Left renal cortex interstitium (tissue), 4 donors: ENCODE measurements at regions not wholly inside any gene's neighbourhood (a gene's known extent, or its start where the extent isn't known, plus 50 kb on each side); places are given as distances from the start of the nearest gene placed in this dataset.

ENCODE experiments used
- DNase-seq, 4 donors: peaks; one replicate each; pipeline ENCODE4 v3.0.0-alpha.2; 2013; ENCODE audit warnings: low read depth in 4 of 4, low spot score in 2 of 4, missing footprints in 1 of 4

DNA sequence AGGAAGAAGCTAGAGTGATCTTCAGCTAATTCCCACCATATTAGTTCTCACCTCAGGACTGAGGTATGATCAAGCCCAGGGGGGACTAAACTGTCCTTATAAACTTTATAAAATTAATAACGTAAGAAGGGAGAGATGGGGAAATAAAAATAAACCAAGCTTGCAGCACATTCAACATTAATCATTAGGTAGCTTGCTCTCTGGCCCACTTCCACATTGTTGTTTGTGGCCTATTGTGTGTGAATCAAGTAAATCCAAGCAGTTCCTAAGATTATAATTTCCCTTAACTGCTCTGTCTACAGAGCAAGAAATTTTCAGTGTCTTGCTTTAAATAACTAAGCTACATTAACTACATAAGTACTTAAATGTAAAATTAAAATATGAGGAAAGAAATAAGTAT lies 131.3 kb upstream of the ABCA1 start:
- no peak for DNase-seq

DNA sequence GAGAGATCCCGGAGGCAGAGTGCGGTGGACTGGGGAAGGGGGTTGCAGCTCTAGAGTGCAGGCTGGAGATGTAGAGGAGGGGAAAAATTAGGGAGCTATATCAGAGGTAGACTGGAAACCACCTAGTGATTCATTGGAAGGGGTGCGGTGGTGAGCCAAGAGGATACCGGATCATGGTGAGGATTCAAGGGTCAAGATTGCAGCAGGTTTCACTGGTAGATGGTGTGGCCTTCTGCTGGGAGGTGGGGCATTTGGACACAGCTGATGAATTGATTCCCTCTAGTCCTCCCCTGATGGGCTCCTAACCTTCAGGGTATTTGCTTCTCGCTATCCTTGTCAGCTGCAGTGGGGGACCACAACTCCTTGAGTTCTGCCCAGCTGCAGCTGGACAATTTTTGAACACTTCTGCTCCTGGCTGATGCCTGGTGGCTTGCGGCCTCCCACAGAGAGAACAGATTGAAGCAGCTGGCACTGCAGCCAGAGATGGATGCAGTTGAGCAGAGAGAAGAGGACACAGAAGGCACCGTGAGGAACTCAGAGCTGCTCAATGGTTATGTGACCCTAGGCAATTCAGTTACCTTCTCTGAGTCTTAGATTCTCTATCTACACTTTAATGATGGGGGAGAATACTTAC lies 134.4 kb upstream of the ABCA1 start:
- no peak for DNase-seq

DNA sequence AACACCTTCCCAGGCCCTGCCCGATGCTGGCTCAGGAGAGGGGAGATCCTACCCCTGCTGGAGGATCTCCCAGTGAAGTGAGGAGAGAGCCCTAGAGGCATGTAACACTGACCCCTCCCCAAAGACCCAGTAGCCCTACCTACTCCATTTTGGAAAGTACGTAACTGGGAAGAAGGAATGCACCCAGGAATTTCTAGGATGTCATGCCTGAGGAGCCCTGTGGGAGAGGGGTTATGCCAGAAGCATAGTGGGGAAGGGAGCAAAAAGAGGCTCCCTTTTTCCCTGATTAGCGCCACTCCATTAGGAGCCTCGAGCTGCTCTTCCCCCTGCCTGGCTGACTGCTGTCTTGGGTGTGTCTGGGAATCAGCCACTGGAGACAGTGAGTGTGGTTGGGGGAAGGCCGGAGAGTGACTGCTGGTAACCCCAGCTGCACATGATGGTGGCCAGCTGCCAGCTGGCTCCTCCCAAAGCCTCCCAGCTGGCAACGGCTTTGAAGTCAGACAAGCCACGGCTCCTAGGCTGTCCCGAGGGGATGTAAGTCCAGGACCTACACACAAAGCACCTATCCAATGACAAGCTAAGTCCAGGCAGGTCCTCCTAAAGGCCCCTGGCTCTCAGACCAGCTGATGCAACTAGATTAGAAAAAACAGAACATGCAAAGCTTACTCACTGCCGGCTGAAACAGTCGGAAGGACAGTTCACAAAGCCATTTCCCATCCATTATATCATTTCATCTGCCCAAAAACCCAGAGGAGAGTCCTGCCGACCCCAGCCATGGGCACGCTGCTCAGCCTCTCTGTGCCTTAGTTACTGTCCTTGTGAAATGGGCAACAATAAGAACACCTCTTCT lies 136.5 kb upstream of the ABCA1 start:
- peak in 3 of 4 donors; percentile 58 to 69 (median 60) for DNase-seq

- no peak for DNase-seq
These were observed 137.4 kb upstream of the ABCA1 start for GRCh38 chr9:105065098-105066088.

GRCh38 chr9:105066275-105066865 lies 138.4 kb upstream of the ABCA1 start:
- DNase-seq = no peak

DNA sequence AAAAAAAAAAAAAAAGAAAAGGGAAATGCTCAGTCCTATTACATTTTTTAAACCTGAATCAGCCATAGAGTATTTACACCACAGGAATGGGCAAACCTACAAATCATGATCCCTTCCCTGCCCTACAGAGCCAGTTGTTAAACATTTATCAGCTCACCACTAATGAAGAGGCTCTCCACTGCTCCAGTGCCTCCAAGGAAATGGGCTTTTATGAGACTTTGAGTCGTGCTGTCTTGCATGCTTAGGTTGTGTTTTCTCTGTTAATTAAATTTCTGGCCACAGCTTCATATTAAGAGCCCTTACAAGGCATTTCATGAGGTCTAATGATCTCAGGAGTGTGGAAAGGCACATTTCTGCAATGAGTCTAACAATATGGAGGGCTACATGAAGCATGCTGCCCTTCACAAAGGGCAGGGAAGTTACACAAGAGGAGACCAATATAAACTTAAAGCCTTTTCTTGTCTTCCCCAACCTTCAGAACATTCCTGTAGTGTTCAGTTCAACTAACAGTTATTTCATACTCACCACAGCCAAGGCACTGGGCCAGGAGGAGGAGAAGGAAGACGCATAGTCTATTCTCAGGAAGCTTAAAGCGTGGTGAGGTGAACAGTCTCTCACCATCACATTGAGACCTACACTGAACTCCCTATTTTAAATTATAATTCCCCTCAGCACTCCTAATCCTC lies 140.1 kb upstream of the ABCA1 start:
- DNase-seq = no peak

DNA sequence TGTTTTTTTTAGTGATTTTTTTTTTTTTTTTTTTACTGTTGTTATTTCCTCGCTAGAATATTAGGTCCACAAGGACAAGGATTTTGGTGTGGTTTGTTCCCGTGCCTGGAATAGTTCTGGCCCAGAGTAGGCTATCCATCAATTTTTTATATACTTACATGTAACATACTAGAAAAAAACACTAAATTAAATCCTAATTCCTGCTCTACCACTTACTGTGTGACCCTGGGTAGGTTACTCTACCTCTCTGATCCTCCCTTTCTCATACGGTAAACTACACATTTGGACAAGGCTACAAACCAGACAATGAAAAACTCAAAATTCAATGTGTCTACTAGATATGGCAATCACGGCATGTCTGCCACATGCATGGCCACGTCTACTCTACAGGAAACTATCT lies 141.3 kb upstream of the ABCA1 start:
- no peak for DNase-seq

- DNase-seq = no peak
These were observed 141.7 kb upstream of the ABCA1 start for GRCh38 chr9:105069696-105070095.

DNA sequence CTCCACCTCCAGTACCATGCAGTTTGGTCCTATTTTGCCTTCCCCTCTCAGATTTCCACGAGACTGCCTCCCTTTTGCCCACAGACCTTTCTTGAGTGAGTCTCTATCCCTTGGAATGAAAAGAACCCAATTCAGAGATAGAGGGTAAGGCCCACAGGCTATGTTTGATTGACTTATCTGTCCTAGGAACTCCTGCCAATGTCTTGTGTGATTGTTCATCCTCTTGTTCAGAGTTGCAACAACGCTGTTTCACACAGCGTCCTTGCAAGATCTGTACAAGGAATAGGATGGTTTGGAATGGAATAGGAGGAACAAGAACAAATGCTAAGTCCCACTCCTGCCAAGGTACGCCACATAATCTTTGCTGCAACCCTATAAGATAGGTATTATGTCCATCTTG lies 142.2 kb upstream of the ABCA1 start:
- no peak for DNase-seq

- DNase-seq = no peak
These were observed 144.5 kb upstream of the ABCA1 start for GRCh38 chr9:105072476-105072875.

GRCh38 chr9:105073147-105073546 lies 145.2 kb upstream of the ABCA1 start:
- no peak for DNase-seq

GRCh38 chr9:105074491-105074890 lies 146.5 kb upstream of the ABCA1 start:
- no peak for DNase-seq

- DNase-seq = no peak
These were observed 148.8 kb upstream of the ABCA1 start for GRCh38 chr9:105076729-105077128.

GRCh38 chr9:105079457-105079856 lies 151.5 kb upstream of the ABCA1 start:
- DNase-seq = no peak

DNA sequence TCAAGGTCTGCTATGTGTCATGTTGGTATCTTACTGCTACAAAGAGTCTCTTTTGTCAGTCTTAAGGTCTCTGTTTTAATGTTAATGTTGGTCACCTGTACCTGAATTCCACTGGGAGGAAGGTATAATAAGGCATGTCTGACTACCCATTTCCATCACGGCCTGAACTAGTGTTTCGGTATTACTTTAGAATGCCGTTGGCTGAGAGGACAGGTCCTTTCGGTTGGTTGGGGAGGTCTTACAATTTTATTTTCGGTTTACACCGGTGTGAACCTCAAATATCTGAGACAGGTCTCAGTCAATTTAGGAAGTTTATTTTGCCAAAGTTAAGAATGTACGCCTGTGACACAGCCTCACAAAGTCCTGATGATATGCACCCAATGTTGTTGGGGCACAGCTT lies 154.9 kb upstream of the ABCA1 start:
- no peak for DNase-seq

GRCh38 chr9:105083256-105083655 lies 155.3 kb upstream of the ABCA1 start:
- no peak for DNase-seq

GRCh38 chr9:105087910-105088898 lies 156.2 kb upstream of the SLC44A1 start:
- DNase-seq = no peak

DNA sequence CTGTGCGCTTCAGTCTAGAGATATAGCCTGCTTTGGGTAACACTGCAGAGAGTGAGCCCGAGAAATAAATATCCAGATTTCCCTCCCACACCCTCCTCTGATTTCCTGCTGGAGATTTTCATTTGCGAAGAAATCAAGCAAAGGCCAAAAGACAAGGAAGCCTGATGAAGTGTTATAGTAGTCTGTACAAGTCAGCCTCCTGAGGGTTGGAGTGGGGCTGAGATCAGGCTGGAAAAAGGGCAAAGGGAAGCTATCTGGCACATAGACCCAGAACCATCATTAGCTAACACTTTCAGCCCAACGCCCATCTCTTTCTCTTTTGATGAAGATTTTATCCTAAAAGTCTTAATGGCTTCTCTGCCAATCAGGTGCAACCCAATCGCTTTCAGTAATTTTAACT lies 154.6 kb upstream of the SLC44A1 start:
- DNase-seq = no peak
